Muscle layer of duodenum (tissue), 2 donors: ENCODE measurements at regions not wholly inside any gene's neighbourhood (a gene's known extent, or its start where the extent isn't known, plus 50 kb on each side); places are given as distances from the start of the nearest gene placed in this dataset.
"Not testable (repeated sequence)": the region's sequence is repeated elsewhere in the genome, so short reads cannot be mapped to it uniquely, and the experiment has no call there.

ENCODE experiments used
- H3K27ac ChIP-seq: one replicate; pipeline ENCODE4 v1.7.0; 2013; ENCODE audit warnings: mild to moderate bottlenecking, low read length
- H3K27me3 ChIP-seq: one replicate; pipeline ENCODE4 v1.7.0; 2013; ENCODE audit warnings: low read depth, mild to moderate bottlenecking, control low read depth, low read length
- H3K36me3 ChIP-seq, 2 donors: one replicate each; pipeline ENCODE4 v1.7.0; 2013; ENCODE audit warnings: low read length in 2 of 2, control low read depth in 1 of 2, mild to moderate bottlenecking in 1 of 2; ENCODE audit not compliant: insufficient read depth in 2 of 2, control insufficient read depth in 1 of 2
- H3K4me1 ChIP-seq, 2 donors: one replicate each; pipeline ENCODE4 v1.7.0; 2013; ENCODE audit warnings: low read length in 2 of 2, mild to moderate bottlenecking in 2 of 2, control low read depth in 1 of 2, moderate library complexity in 1 of 2; ENCODE audit not compliant: insufficient read depth in 2 of 2, control insufficient read depth in 1 of 2
- H3K4me3 ChIP-seq, 2 donors: one replicate each; pipeline ENCODE4 v1.7.0; 2013; ENCODE audit warnings: low read length in 2 of 2, low read depth in 1 of 2, mild to moderate bottlenecking in 1 of 2
- H3K9me3 ChIP-seq, 2 donors: one replicate each; pipeline ENCODE4 v1.7.0; 2013; ENCODE audit warnings: low read length in 2 of 2, control low read depth in 1 of 2, mild to moderate bottlenecking in 1 of 2; ENCODE audit not compliant: control insufficient read depth in 1 of 2
- donor health status: healthy.

DNA sequence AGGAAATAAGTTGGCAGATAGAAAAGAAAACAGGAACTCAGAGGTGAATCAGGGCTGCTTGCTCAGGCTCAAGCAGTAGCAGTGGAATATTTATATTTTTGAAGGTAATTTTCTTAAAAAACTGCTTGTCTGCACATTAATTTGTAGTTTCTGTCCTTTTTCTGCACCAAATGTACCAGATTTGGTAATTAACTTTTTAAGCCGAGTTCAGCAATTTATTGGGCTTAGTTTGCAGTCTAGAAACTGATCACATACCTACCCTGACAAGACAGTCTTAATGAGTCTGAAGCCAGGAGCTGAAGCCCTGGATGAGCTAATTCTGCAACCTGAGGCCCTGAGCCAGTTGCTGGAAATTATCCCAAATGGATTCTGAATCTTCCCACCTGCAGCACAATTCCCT lies 647.0 kb downstream of the TDRD15 start:
- no peak overlapping the region for H3K27ac ChIP-seq
- H3K36me3 ChIP-seq = no peaks in the 10 kb centered on the region
- no peaks in the 10 kb centered on the region for H3K4me1 ChIP-seq
- H3K27me3 ChIP-seq = no peaks in the 10 kb centered on the region
- no peaks in the 10 kb centered on the region for H3K9me3 ChIP-seq
- H3K4me3 ChIP-seq = no peak overlapping the region

DNA sequence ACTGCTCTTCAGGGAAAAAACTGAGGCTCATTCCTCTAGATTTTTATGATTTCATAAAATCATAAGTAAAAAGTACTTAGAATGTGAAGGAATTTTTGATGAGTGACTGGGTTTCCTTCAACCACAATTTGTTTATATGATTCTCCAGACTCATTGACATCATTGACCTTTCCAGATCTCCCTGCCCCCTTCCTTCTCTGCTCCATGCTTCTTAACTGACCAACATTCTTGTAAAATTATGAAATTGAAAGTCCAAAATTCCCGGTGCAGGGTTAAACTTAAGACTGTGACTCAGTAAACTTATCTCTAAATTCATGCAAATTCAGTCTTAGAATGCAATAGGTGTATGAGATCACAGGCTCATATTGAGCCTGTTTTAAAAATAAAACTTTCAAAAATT lies 648.9 kb downstream of the TDRD15 start:
- Histone ChIP-seq H3K4me1 (no peaks in the 10 kb centered on the region), H3K9me3 (no peaks in the 10 kb centered on the region), H3K27ac (no peak overlapping the region), H3K4me3 (no peak overlapping the region), H3K36me3 (no peaks in the 10 kb centered on the region), H3K27me3 (no peaks in the 10 kb centered on the region)

DNA sequence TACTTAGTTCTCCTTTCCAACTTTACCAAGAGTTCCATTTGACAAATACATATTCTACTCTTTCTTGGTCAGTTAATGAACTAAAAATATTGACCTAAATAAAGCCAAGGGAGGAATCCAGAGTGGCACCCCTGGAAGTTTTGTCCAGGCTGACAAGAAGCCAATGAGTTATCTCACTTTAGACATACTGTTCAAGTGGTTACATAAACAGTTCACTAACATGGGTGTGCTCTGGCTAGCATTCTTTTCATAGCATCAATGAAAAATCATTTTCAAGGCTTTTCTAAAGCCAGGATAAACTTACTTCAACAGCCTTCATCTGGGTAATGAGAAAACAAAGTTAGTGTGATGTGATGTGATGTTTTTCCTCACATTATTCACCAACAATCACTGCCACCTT lies 649.4 kb downstream of the TDRD15 start:
- Histone ChIP-seq H3K9me3 (no peaks in the 10 kb centered on the region), H3K4me1 (no peaks in the 10 kb centered on the region), H3K27me3 (no peaks in the 10 kb centered on the region), H3K36me3 (no peaks in the 10 kb centered on the region), H3K27ac (no peak overlapping the region), H3K4me3 (no peak overlapping the region)

DNA sequence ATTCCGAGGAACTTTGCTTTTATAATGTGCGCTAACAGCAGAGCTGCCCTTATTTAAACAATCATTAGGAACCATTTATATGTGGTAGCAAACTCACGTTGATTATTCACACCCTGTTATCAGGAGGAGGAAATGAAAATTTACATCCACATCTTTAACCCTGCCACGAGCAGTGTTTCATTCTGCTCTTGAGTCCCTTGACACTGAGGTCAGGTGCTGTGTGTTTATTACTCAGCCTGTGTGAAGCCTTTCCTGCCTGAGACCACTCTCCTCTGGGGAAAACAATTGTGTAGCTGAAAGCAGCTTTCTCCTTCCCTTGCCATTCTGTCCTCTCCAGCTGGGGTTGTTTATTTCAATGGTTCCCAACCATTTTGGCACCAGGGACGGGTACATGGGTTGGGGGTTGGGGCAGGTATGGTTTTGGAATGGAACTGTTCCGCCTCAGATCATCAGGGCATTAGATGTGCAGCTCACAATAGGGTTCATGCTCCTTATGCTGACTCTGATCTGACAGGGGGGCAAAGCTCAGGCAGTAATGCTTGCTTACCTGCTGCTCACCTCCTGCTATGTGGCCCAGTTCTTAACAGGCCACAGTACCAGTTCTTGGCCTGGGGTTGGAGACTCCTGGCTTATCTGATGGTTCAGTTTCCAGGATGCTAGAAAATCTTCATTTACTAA lies 651.1 kb downstream of the TDRD15 start:
- Histone ChIP-seq H3K4me1 (no peaks in the 10 kb centered on the region), H3K27ac (no peak overlapping the region), H3K27me3 (no peaks in the 10 kb centered on the region), H3K4me3 (no peak overlapping the region), H3K9me3 (no peaks in the 10 kb centered on the region), H3K36me3 (no peaks in the 10 kb centered on the region)

DNA sequence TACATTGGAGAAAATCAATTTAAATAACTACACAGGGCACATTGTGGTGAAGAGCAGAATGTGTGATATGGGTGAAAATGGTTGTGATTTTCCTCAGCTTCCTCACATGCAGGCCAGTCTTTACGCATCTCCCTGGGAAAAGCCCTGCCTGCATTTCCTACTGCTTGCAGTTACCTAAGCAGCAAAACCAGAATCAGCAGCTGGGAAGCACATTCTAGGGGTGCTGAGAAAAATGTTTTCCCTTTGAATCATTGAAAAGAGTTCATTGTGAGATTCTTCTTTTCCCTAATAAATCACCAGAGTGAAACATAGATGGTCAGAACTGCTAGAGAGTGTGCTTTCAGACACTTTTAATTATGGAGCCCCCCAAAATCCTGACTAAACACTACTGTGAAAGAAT lies 656.0 kb downstream of the TDRD15 start:
- Histone ChIP-seq H3K27me3 (no peaks in the 10 kb centered on the region), H3K9me3 (no peaks in the 10 kb centered on the region), H3K4me3 (no peak overlapping the region)

DNA sequence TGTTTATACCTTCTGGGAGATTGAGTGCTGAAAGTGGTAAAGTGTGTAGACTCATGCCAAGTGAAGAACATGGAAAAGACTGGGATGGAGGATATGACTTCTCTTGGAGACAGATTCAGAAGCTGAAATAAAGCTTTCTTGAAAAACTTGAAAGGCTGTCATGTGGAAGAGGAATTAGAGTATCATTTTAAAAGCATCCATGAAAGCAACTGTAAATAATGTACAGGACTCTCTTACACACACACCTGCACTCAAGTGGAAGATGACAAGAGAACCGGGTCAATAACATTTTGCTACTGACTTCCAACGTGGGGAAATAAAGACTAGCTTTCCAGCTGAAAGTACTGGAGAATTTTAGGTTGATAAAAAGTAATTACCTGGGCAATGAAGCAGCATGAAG lies 658.2 kb downstream of the TDRD15 start:
- no peak overlapping the region for H3K27ac ChIP-seq
- H3K27me3 ChIP-seq = no peaks in the 10 kb centered on the region
- H3K9me3 ChIP-seq = no peaks in the 10 kb centered on the region
- no peak overlapping the region for H3K4me3 ChIP-seq
- no peaks in the 10 kb centered on the region for H3K36me3 ChIP-seq
- no peaks in the 10 kb centered on the region for H3K4me1 ChIP-seq

More for the DNA sequence above, 656.0 kb downstream of the TDRD15 start:
- Histone ChIP-seq H3K4me1 (no peaks in the 10 kb centered on the region), H3K27ac (no peak overlapping the region), H3K36me3 (no peaks in the 10 kb centered on the region)

DNA sequence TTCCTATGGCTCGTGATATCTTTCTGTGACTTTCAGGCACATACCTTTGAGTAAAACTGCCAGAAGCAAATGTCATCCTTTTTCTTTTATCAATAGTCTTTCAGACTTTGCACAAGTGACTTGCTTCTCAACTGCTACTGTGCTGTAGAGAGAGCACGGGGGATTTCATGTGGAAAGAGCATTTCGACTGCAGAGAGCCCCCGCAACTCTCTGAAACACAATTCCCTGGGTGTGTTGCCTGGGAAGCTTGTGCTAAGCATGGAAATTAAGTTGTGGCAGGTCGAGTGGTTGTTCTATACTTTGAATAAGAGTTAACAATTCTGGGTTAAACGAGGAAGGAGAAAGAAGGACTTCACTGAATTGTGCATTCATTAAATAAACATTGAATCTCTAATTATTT lies 659.1 kb downstream of the TDRD15 start:
- no peak overlapping the region for H3K27ac ChIP-seq
- no peaks in the 10 kb centered on the region for H3K4me1 ChIP-seq
- H3K36me3 ChIP-seq = no peaks in the 10 kb centered on the region

DNA sequence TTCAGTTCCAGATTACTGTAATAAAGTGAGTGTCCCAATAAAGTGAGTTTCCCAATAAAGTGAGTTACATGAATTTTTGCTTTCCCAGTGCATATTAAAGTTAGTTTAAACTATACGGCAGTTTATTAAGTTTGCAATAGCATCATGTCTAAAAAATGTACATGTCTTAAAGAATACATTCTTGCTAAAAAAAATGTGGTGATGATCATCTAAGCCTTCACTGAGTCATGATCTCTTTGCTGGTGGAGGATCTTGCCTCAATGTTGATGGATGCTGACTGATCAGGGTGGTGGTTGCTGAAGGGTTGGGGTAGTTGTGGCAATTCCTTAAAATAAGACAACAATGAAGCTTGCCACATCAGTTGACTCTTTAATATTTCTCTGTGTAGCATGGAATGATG lies 664.2 kb downstream of the TDRD15 start:
- Histone ChIP-seq H3K27ac (no peak overlapping the region), H3K36me3 (no peaks in the 10 kb centered on the region), H3K9me3 (no peaks in the 10 kb centered on the region), H3K27me3 (no peaks in the 10 kb centered on the region), H3K4me3 (no peak overlapping the region), H3K4me1 (no peaks in the 10 kb centered on the region)

More for the DNA sequence above, 659.1 kb downstream of the TDRD15 start:
- H3K27me3 ChIP-seq = no peaks in the 10 kb centered on the region
- no peak overlapping the region for H3K4me3 ChIP-seq
- H3K9me3 ChIP-seq = no peaks in the 10 kb centered on the region

DNA sequence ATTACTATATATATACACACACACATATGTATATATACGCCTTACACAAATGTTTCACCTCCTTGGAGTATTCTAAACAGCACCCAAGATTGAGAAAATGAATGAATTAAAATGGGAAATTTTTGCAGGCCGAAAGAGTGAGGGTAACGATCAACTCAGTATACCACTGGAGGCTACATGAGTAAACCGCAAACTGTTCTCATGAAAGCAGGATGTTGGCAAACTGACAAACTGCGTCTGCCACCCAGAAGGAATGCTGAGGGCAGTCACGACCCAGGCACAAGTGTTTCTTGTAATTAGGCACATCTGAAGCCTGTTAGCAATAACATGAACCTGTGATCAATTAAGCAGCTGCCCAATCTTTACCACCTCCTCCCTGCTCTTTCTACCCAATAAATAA lies 666.5 kb downstream of the TDRD15 start:
- H3K4me3 ChIP-seq, H3K27ac ChIP-seq: not testable (repeated sequence)

DNA sequence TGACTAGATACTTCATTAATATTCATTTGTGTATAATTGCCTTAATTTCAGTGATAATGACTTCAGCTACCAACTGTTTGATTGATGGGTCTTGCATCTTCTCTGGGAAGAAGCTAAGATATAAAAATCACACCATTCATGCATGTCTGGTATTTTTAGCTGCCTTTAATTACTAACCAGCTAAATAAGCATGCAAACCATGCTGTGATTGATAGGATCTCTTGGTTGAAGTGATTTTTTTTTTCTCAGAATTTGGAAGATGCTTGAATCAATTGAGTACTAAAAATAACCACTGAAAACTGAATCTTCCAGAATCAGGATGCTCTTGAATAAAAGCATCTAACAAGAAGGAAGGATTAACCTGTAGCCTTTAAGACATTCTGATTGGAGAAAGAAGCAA lies 668.8 kb downstream of the TDRD15 start:
- no peak overlapping the region for H3K4me3 ChIP-seq
- H3K27ac ChIP-seq = no peak overlapping the region
- no peaks in the 10 kb centered on the region for H3K9me3 ChIP-seq
- no peaks in the 10 kb centered on the region for H3K4me1 ChIP-seq
- no peaks in the 10 kb centered on the region for H3K27me3 ChIP-seq
- H3K36me3 ChIP-seq = no peaks in the 10 kb centered on the region

More for the DNA sequence above, 666.5 kb downstream of the TDRD15 start:
- H3K9me3 ChIP-seq, H3K36me3 ChIP-seq, H3K4me1 ChIP-seq, H3K27me3 ChIP-seq: not testable (repeated sequence)

DNA sequence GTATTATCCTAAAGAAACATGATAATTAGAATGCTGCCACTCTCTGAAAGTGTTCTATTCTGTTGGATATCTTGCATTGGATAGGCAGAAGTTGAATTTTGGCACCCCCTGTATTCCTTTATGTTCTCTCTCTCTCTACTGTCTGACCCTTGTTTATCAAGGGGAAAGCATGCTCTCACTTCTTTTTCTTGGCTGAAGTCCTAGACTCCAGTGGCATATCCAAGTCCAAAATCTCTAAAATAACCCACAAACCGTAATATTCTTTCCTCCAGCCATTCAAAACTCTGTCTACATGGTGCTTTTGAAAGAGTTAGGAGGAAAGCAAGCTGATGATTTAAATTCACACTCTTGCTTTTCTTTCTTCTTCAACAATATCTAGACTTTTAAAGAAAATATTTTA lies 669.7 kb downstream of the TDRD15 start:
- Histone ChIP-seq H3K9me3 (no peaks in the 10 kb centered on the region), H3K4me3 (no peak overlapping the region), H3K27ac (no peak overlapping the region), H3K27me3 (no peaks in the 10 kb centered on the region), H3K36me3 (no peaks in the 10 kb centered on the region), H3K4me1 (no peaks in the 10 kb centered on the region)

DNA sequence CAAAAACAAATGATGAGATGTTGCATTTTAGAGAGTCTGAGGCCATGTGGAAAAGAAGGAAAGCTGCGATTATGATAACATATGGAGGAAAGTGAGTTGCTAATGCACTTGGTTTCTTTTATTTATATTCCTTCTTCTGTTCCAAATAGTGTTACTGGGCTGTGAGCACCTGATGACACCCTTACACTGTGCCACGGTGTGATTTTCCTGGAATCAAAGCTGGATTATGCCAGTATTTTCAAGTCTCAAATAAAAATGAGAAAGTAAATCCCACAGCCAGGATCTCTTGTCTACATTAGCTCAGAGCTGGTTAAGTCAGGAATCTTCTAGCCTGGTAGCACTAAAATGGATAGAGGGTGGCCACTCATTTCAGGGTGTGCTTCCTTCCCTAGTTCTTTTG lies 670.8 kb downstream of the TDRD15 start:
- H3K27ac ChIP-seq = no peak overlapping the region
- no peaks in the 10 kb centered on the region for H3K4me1 ChIP-seq
- H3K27me3 ChIP-seq = no peaks in the 10 kb centered on the region
- H3K9me3 ChIP-seq = no peaks in the 10 kb centered on the region
- H3K36me3 ChIP-seq = no peaks in the 10 kb centered on the region
- H3K4me3 ChIP-seq = no peak overlapping the region
